Epithelial cell of esophagus (primary cell): ENCODE measurements at regions not wholly inside any gene's neighbourhood (a gene's known extent, or its start where the extent isn't known, plus 50 kb on each side); places are given as distances from the start of the nearest gene placed in this dataset.
A peak's percentile ranks its signal among the peaks of the same experiment; 100 is the strongest.

ENCODE experiments used
- DNase-seq: peaks from one replicate; pipeline ENCODE4 v3.0.0; 2010; ENCODE audit warnings: low read depth
- H3K4me3 ChIP-seq: 2 replicates; pipeline ENCODE4 v1.5.1; 2011; ENCODE audit warnings: mild to moderate bottlenecking, low read length, control low read depth
- TF ChIP-seq, protein P1 (sequence below): IDR thresholded peaks from 2 replicates; pipeline ENCODE4 v1.5.1; 2011; ENCODE audit warnings: low read depth, mild to moderate bottlenecking, low read length, control low read depth, inconsistent platforms; ENCODE audit not compliant: insufficient read depth; ENCODE audit errors: missing control alignments

DNA sequence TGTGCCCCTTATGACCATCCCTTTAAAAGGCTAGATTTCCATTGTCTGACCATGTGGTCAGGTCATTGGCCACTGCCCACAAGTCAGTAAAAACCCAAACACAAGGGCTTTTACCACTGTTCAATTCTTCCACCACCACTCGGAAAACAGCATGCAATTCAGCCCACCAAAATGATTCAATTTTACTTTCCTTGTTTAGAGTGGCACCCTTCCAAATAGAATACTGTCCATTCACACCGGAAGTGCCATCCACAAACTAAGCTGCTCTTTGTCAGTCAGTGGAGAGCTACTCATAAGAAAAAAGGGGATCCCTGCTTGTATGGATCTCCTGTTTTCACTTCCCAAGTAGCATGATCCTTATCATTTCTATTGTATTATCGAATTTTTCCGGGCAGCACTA lies 350.7 kb upstream of the MBL2 start:
- no peak overlapping the region for H3K4me3 ChIP-seq
- TF ChIP-seq, protein P1, sequence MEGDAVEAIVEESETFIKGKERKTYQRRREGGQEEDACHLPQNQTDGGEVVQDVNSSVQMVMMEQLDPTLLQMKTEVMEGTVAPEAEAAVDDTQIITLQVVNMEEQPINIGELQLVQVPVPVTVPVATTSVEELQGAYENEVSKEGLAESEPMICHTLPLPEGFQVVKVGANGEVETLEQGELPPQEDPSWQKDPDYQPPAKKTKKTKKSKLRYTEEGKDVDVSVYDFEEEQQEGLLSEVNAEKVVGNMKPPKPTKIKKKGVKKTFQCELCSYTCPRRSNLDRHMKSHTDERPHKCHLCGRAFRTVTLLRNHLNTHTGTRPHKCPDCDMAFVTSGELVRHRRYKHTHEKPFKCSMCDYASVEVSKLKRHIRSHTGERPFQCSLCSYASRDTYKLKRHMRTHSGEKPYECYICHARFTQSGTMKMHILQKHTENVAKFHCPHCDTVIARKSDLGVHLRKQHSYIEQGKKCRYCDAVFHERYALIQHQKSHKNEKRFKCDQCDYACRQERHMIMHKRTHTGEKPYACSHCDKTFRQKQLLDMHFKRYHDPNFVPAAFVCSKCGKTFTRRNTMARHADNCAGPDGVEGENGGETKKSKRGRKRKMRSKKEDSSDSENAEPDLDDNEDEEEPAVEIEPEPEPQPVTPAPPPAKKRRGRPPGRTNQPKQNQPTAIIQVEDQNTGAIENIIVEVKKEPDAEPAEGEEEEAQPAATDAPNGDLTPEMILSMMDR: no peak
- peak; percentile 20 for DNase-seq

GRCh38 chr10:53122281-53122680 lies 349.7 kb upstream of the MBL2 start:
- TF ChIP-seq, protein P1: no peak
- H3K4me3 ChIP-seq: no peak overlapping the region
- DNase-seq: peak; percentile 58

DNA sequence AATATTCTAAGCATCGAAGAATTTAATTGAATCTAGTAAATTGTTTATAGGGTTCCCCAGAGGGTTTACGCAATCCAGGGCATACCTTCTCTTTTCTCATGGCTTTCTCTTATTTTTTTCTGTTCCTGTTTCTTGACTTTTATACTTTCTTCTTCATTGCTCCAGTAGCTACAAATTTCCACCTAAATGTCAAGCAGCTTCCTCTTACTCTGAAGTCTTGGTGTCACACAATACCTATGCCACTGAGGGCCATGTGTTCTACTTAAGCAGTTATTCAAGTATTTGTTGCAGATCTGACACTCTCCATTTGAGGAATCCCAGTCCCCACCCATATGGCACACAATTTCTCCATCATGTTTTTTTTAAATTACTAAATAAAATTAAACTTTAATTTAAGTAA lies 343.1 kb upstream of the MBL2 start:
- DNase-seq: no peak
- TF ChIP-seq, protein P1: no peak
- H3K4me3 ChIP-seq: no peak overlapping the region

DNA sequence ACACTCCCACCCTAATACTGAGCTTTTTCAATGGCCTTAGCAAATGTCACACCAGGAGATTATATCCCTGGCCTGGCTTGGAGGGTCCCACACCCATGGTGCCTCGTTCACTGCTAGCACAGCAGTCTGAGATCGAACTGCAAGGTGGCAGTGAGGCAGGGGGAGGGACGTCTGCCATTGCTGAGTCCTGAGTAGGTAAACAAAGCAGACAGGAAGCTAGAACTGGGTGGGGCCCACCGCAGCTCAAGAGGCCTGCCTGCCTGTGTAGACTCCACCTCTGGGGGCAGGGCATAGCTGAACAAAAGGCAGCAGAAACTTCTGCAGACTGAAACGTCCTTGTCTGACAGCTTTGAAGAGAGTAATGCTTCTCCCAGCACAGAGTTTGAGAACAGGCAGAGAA lies 338.9 kb upstream of the MBL2 start:
- H3K4me3 ChIP-seq: no peak overlapping the region
- peak; percentile 52 for DNase-seq
- TF ChIP-seq, protein P1: no peak

GRCh38 chr10:53109320-53109719 lies 336.7 kb upstream of the MBL2 start:
- TF ChIP-seq, protein P1: no peak
- peak; percentile 13 for DNase-seq
- no peak overlapping the region for H3K4me3 ChIP-seq

GRCh38 chr10:53108317-53108934 lies 335.8 kb upstream of the MBL2 start:
- H3K4me3 ChIP-seq: no peak overlapping the region
- TF ChIP-seq, protein P1: no peak
- peak; percentile 48 for DNase-seq

DNA sequence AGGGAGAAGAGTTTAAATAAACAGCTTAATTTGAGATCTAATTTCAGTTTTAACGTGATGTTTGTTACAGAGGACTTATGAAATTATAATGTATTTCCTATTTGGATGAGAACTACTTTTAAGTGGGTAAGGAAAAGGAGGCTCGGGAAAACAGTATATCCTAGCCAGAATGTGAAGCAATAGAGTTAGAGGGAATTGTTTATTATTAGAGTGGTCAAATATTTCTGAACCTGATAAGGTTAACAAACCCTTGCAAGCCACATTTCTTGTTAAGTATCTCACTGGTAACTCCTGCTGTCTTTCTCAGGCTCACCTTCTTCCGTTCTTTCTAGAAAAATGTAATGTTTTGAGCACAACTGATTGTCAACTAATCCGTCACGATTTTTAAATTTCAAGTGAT lies 335.1 kb upstream of the MBL2 start:
- DNase-seq: no peak
- no peak overlapping the region for H3K4me3 ChIP-seq
- TF ChIP-seq, protein P1: no peak
